Endothelial cell of umbilical vein (primary cell): ENCODE measurements at regions not wholly inside any gene's neighbourhood (a gene's known extent, or its start where the extent isn't known, plus 50 kb on each side); places are given as distances from the start of the nearest gene placed in this dataset.

Experiments used
- BruUV-seq: library from RNA; stranded (reverse); fragments of 400-500 nt; replicated peaks from 2 replicates; lab custom pipeline; 2021; lab: Mats Ljungman, UMichigan
- CTCF ChIA-PET: fragments of 300-600, 350-600 bp; sonication (Branson Sonifier 250); formaldehyde crosslinking; loops from one replicate; lab custom pipeline; 2021; ENCODE audit warnings: antibody characterized with exemption, inconsistent platforms; lab: Charles Lee
- POLR2A ChIA-PET: fragments of 300-600, 350-600 bp; sonication (Branson Sonifier 250); formaldehyde crosslinking; loops from one replicate; lab custom pipeline; 2021; ENCODE audit warnings: antibody characterized with exemption, inconsistent platforms; lab: Charles Lee
- DNase-seq: peaks from one replicate; pipeline ENCODE4 v3.0.0-alpha.2; 2011; ENCODE audit warnings: low read depth, low spot score
- FAIRE-seq: peaks from 2 replicates; lab custom pipeline; 2011; peaks lifted over from hg19 to GRCh38; lab: Jason Lieb, UNC
- H2AFZ ChIP-seq: 2 replicates; pipeline ENCODE4 v1.6.0; 2012; ENCODE audit warnings: low read depth, low read length, control low read depth, inconsistent platforms
- H3K27ac ChIP-seq: 2 replicates; pipeline ENCODE4 v1.5.1; 2011; ENCODE audit warnings: low read depth, mild to moderate bottlenecking, control low read depth, low read length, moderate library complexity; ENCODE audit not compliant: insufficient read depth
- H3K27me3 ChIP-seq, 2 experiments: 2 replicates each; pipeline versions ENCODE4 v1.6.0 to v1.6.1; 2011; ENCODE audit warnings: low read length in 2 of 2, mixed read lengths in 1 of 2; ENCODE audit not compliant: control insufficient read depth in 2 of 2, insufficient read depth in 2 of 2
- H3K36me3 ChIP-seq, 2 experiments: 2 replicates in 1 of 2; 3 replicates in 1 of 2; pipeline ENCODE4 v1.5.1; 2011; ENCODE audit warnings: low read length in 2 of 2, mild to moderate bottlenecking in 1 of 2, moderate library complexity in 1 of 2; ENCODE audit not compliant: control insufficient read depth in 2 of 2, insufficient read depth in 2 of 2; ENCODE audit errors: extremely low read depth in 1 of 2
- H3K4me1 ChIP-seq: 3 replicates; pipeline ENCODE4 v1.5.1; 2011; ENCODE audit warnings: mild to moderate bottlenecking, low read length; ENCODE audit not compliant: control insufficient read depth, insufficient read depth; ENCODE audit errors: extremely low read depth
- H3K4me2 ChIP-seq: 2 replicates; pipeline ENCODE4 v1.6.1; 2011; ENCODE audit warnings: low read length, control low read depth, mixed read lengths; ENCODE audit not compliant: insufficient read depth
- H3K4me3 ChIP-seq, 3 experiments: fragments of 200-600 bp in 1 of 3; sonication (generic), shearing (Covaris generic) in 1 of 3; replicated peaks in 1 of 3; 2 replicates each; pipeline ENCODE4 v1.5.1; 2011 to 2016; ENCODE audit warnings: control low read depth in 3 of 3, low read length in 3 of 3, mild to moderate bottlenecking in 2 of 3, inconsistent platforms in 1 of 3, low read depth in 1 of 3, moderate library complexity in 1 of 3; ENCODE audit not compliant: insufficient read depth in 1 of 3
- H3K79me2 ChIP-seq: 2 replicates; pipeline ENCODE4 v1.6.0; 2012; ENCODE audit warnings: low read length, inconsistent platforms; ENCODE audit not compliant: control insufficient read depth, insufficient read depth
- H3K9ac ChIP-seq: replicated peaks from 2 replicates; pipeline ENCODE3; 2011; ENCODE audit warnings: low read length, control low read depth; ENCODE audit not compliant: insufficient read depth; ENCODE audit errors: extremely low read depth
- H3K9me1 ChIP-seq: replicated peaks from 3 replicates; pipeline ENCODE4 v1.6.0; 2011; ENCODE audit warnings: mild to moderate bottlenecking, low read length; ENCODE audit not compliant: control insufficient read depth, insufficient read depth; ENCODE audit errors: extremely low read depth
- H3K9me3 ChIP-seq: replicated peaks from 2 replicates; pipeline ENCODE4 v1.5.1; 2012; ENCODE audit warnings: low read length, inconsistent platforms; ENCODE audit not compliant: control insufficient read depth, insufficient read depth
- H4K20me1 ChIP-seq: replicated peaks from 2 replicates; pipeline ENCODE3; 2011; ENCODE audit warnings: mild to moderate bottlenecking, low read length; ENCODE audit not compliant: control insufficient read depth, insufficient read depth; ENCODE audit errors: extremely low read depth
- CTCF ChIP-seq, 2 donors: IDR thresholded peaks; 1 replicate in 1 of 2; 2 replicates in 1 of 2; pipeline ENCODE4 v1.5.1; 2011; ENCODE audit warnings: low read length in 2 of 2, mild to moderate bottlenecking in 2 of 2, moderate library complexity in 2 of 2, control low read depth in 1 of 2, inconsistent platforms in 1 of 2, low read depth in 1 of 2; ENCODE audit not compliant: insufficient read depth in 1 of 2; ENCODE audit errors: extremely low read depth in 1 of 2
- EZH2 ChIP-seq: IDR thresholded peaks from 2 replicates; pipeline ENCODE4 v1.6.1; 2012; ENCODE audit warnings: borderline replicate concordance, low read depth, mild to moderate bottlenecking, moderate library complexity, low read length, inconsistent platforms; ENCODE audit not compliant: severe bottlenecking
- FOS ChIP-seq: IDR thresholded peaks from 2 replicates; pipeline ENCODE4 v1.6.1; 2011; ENCODE audit warnings: mild to moderate bottlenecking, low read length, moderate library complexity, borderline replicate concordance; ENCODE audit not compliant: insufficient read depth
- GATA2 ChIP-seq: IDR thresholded peaks from 2 replicates; pipeline ENCODE4 v1.7.0; 2011; ENCODE audit warnings: low read depth, mild to moderate bottlenecking, moderate library complexity, mixed read lengths, low read length; ENCODE audit not compliant: insufficient read length, insufficient read depth
- JUN ChIP-seq: IDR thresholded peaks from 2 replicates; pipeline ENCODE4 v1.6.1; 2011; ENCODE audit warnings: borderline replicate concordance, low read depth; ENCODE audit not compliant: insufficient read length, insufficient read depth
- MAX ChIP-seq: IDR thresholded peaks from 2 replicates; pipeline ENCODE4 v1.6.1; 2011; ENCODE audit not compliant: insufficient read depth, insufficient read length
- MYC ChIP-seq: IDR thresholded peaks from one replicate; pipeline ENCODE4 v1.6.1; 2011; ENCODE audit warnings: mild to moderate bottlenecking, low read depth, low read length
- POLR2A ChIP-seq: IDR thresholded peaks from 2 replicates; pipeline ENCODE4 v1.6.1; 2012; ENCODE audit warnings: low read depth, mild to moderate bottlenecking, control low read depth, low read length
- POLR2AphosphoS5 ChIP-seq: IDR thresholded peaks from 2 replicates; pipeline ENCODE4 v1.6.1; 2012; ENCODE audit warnings: low read depth, mild to moderate bottlenecking, control low read depth, low read length, moderate library complexity; ENCODE audit not compliant: insufficient read depth
- dilution Hi-C: fragments of 300-500 bp; cut with MboI; formaldehyde crosslinking; loops from one replicate; pipeline ENCODE4 v1.15.0; 2019; ENCODE audit warnings: low sequenced_read_pairs; ENCODE audit not compliant: extremely low pct_ligation_motif_present
- intact Hi-C: fragments of 100-400 bp; cut with micrococcal nuclease; formaldehyde crosslinking; loops from one replicate; pipeline ENCODE4 v1.10.0; 2022

GRCh38 chr9:135273008-135273407 is 185.5 kb downstream of the OLFM1 start:
- POLR2A ChIA-PET: no interaction called here
- intact Hi-C loops: no loop called here

More at GRCh38 chr9:135273008-135273407, 185.5 kb downstream of the OLFM1 start:
- DNase-seq: no peak
- no peaks in the 10 kb centered on the region for H3K4me1 ChIP-seq
- H3K9me3 ChIP-seq: no peaks in the 10 kb centered on the region
- no peak overlapping the region for H3K4me2 ChIP-seq
- no TSS peak for BruUV-seq
- H3K79me2 ChIP-seq: no peaks in the 10 kb centered on the region
- no peak overlapping the region for H3K4me3 ChIP-seq
- no peaks in the 10 kb centered on the region for H3K36me3 ChIP-seq
- H3K27me3 ChIP-seq: no peaks in the 10 kb centered on the region
- H3K9ac ChIP-seq: no peak overlapping the region
- H3K9me1 ChIP-seq: no peaks in the 10 kb centered on the region
- H4K20me1 ChIP-seq: no peaks in the 10 kb centered on the region
- H2AFZ ChIP-seq: no peak overlapping the region
- FAIRE-seq: no peak
- dilution Hi-C loops: no loop called here
- no peak overlapping the region for H3K27ac ChIP-seq
- CTCF ChIA-PET: no interaction called here
- TF ChIP-seq CTCF (IDR thresholded peaks at IDR 0.05; ENCODE audit: extremely low read depth in 1 of 2, insufficient read depth in 1 of 2, low read depth in 1 of 2, low read length in 2 of 2) (no peak), POLR2A (no peak), FOS (no peak), EZH2 (no peak), GATA2 (no peak), POLR2AphosphoS5 (no peak), JUN (no peak), MYC (no peak), MAX (no peak)
